T-helper 2 cell treated with Interferon-gamma antibody and Interleukin-4, amounts not matched to agents 100 ng/mL and 5 ng/mL, for 36 hours (primary cell): ENCODE measurements at regions not wholly inside any gene's neighbourhood (a gene's known extent, or its start where the extent isn't known, plus 50 kb on each side); places are given as distances from the start of the nearest gene placed in this dataset.

ENCODE experiments used
- intact Hi-C: fragments of 100-400 bp; cut with micrococcal nuclease; formaldehyde crosslinking; loops from one replicate; pipeline ENCODE4 v1.15.1; 2023

GRCh38 chr1:80675454-80675853, 1125.3 kb upstream of the ADGRL2 start:
- intact Hi-C loops = no loop called here

DNA sequence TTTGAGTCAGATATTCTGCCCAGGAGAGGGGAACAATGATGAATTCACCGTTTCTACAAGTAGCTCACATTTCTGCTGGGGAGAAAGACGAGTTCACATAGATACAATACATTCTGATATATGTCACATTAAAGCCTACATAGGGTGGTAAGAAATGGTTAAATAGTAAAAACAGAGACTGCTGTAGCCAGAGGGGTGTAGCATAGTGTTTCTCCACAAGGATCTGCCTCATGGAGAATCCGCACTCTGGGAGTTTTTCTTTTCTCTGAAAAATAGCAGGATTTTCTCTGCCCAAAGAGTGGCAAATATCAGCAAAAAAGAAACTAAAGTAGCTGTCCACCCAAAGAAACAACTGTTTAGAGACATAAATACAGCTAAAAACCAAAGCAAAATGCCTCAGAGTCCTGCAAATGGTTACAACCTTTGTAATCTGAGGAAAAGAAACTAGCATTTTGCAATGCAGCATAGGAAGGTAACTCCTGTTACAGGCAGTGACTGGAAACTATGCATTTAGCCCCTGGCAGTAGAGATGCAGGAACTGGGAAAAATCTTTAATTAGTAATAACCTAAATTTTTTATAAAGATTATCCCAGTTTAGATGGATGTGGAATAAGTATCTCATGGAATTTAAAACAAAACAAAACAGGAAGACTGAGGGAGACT, 1126.7 kb upstream of the ADGRL2 start:
- intact Hi-C loops = no loop called here

GRCh38 chr1:80668372-80668771, 1132.4 kb upstream of the ADGRL2 start:
- intact Hi-C loops = no loop called here

DNA sequence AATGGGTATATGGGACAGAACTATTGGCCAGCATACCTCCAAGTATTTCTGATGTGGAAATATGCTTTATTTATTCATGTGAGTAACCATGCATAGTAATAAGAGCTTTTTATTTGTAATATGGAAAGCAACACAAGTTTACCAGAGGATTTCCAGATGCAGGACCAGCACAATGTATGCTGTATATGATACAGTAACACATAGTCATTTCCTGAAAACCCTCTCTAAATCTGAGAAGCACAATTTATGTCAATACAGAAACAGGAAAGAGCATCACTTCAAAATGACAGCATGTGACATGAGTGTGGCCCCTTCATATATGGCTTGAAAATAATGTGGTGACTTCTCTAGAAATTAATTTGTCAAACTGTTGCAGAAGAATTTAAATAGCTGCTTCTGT, 1134.7 kb upstream of the ADGRL2 start:
- intact Hi-C loops = no loop called here

GRCh38 chr1:80659161-80659560, 1141.6 kb upstream of the ADGRL2 start:
- intact Hi-C loops = no loop called here

DNA sequence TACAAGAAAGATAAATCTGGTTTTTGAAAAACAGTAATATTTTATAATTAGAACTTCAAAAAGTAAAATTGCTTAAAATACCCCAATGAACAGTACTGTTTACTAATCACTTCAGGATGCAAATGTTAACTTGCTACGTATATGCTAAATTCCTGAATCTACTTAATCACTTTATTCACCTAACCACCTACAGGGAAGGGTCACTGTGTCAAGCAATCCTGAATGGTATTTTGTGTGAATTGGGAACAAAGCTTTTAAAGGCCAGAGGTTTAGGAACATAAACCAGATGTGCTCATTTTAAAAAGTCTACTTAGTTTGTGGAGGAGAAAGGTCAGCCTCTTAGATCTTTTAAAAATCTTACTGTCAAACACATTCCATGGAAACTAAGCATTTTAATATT, 1143.0 kb upstream of the ADGRL2 start:
- intact Hi-C loops = no loop called here

DNA sequence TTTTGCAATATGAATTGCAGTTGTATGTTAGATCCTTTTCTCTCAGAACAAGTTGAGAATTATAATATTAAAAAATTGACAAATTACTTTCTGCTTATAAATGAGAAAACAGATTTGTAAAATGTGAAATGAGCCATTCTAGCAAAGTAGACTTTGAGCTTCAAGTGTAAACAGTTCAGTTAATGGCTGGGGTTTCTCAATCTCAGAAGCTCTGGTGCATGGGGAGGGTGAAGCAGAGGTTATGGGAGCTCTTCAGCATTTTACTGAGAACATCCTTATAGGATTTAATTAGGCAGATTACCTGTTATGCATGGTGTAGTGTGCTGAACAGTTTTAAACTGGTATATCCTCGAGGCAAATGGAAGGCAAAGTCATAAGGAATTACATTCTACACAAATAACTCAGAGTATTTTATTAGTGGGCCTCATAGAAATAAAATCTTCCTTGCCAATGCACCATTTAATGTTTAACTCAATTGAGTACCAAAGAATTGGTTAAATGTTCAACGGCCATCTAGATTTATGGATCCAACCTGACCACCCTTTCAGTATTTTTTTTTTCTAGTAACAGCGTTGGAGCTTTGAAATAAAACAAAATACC, 1143.6 kb upstream of the ADGRL2 start:
- intact Hi-C loops = no loop called here

DNA sequence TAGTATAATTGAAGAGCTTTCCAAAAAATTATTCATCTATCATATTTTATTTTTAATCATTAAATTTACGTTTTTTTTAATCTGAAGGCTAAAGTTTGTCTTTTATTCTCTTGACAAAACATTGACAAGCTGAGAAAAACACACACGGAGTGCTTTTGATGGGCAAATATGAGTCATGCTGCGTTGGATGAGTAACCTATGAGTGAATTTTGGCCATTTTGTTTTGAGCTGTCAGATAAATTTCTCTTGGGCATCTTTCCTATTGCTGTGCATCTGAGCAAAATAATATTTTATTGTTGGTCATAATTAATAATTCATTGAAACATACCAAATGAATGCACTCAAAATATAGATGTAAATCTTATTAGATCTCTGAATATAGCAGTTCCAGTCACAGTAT, 1144.1 kb upstream of the ADGRL2 start:
- intact Hi-C loops = no loop called here

GRCh38 chr1:80656014-80656636, 1144.6 kb upstream of the ADGRL2 start:
- intact Hi-C loops = no loop called here

GRCh38 chr1:80646053-80646452, 1154.7 kb upstream of the ADGRL2 start:
- intact Hi-C loops = no loop called here

DNA sequence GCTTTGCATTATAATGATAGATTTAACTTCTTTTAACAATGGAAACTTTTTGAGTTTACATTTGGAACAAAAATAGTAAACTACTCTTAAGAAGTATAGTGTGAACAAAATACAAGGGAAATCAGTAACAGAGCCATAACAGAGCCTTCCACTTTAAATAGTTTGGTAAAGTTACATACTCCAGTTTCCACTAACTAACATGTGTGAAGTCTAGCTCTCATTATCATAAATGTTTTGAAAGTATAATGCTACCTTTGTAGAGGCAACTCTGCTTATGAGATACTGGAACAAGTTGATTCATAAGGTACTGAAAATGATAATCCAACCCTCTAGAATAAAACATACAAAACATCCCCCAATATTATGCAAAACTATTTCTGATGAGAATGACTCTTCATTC, 1155.1 kb upstream of the ADGRL2 start:
- intact Hi-C loops = no loop called here

GRCh38 chr1:80640978-80641377, 1159.8 kb upstream of the ADGRL2 start:
- intact Hi-C loops = no loop called here

- intact Hi-C loops = no loop called here
These were observed 1160.8 kb upstream of the ADGRL2 start for GRCh38 chr1:80639777-80640533.

DNA sequence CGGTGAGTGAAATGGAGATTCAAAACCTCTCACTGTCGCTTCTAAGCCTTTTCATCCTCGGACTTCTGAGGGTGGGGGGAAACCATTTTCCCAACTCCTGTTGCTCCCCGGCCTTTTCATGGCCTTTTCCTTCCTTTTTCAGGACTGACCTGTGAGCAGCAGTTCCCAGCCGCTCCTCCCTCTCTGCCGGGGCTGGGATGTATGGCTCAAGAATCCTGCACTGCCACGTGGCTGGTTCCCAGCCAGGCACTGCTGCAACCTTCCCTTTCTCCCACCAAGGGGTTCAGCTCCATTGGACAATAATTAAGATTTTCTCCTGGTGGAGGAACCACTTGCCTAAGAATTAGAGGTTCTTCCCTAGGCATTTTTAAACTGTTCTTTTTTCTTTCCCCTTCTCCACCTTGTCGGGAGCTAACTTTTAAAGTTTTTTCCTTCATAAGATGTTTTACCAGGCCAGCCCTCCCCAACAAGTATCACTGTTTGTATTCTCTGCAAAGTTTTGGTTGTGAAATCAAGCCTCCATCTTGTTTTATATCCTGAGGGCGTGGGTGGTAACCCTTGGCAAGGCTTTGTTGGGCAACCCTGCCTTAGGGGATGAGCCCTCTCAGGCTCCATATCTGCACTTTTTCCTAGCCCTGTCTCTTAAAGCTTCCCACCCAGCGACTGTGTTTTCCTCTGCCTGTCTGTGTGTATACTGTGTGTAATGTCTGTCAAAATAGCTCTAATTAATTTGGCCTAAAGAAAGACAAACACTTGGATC, 1166.6 kb upstream of the ADGRL2 start:
- intact Hi-C loops = no loop called here

- intact Hi-C loops = no loop called here
These were observed 1168.5 kb upstream of the ADGRL2 start for GRCh38 chr1:80632284-80632683.

GRCh38 chr1:80629304-80629837, 1171.4 kb upstream of the ADGRL2 start:
- intact Hi-C loops = no loop called here

- intact Hi-C loops = no loop called here
These were observed 1176.1 kb upstream of the ADGRL2 start for GRCh38 chr1:80624682-80625081.

DNA sequence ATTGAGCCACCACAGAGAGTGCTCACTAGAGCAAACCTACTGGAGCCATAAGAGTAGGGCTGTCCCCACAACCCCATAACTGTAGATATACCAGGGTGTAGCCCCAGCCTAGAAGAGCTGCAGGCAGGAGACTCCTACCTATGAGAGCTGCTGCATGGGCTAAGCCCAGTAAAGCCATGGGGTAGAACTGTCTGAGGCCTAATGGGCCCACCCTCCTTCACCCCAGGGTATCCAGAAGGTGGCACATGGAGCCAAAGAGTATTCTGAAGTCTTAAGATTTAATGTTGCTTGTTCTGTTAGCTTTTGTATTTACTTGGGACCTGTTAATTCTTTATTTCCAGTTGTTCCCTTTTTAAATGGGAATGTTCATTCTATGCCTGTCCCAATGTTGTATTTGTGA, 1193.7 kb upstream of the ADGRL2 start:
- intact Hi-C loops = no loop called here

GRCh38 chr1:80594013-80594412, 1206.7 kb upstream of the ADGRL2 start:
- intact Hi-C loops = no loop called here

GRCh38 chr1:80593197-80593596, 1207.5 kb upstream of the ADGRL2 start:
- intact Hi-C loops = no loop called here

DNA sequence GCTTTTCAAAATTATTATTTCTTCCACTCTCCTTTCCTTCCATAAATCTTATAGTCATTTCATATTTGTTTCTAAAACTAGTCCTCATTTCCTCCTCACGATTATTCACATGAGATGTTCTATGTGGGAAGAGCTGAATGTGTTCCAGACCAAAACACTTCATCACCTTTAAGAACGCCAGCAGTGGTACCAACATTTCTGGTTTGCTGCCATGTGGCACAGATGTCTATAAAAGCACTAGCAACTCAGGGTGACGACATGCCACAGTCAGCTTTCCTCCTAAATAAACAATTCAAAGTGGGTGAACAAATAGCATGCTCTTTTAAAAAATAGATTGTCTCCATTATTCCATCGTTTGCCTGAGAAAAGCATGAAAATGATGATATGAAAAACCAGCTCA, 1217.8 kb upstream of the ADGRL2 start:
- intact Hi-C loops = no loop called here
